NCI-H2107 treated with DMSO at 0.1 percent for 48 hours (cell line): ENCODE measurements at regions not wholly inside any gene's neighbourhood (a gene's known extent, or its start where the extent isn't known, plus 50 kb on each side); places are given as distances from the start of the nearest gene placed in this dataset.
A peak's percentile ranks its signal among the peaks of the same experiment; 100 is the strongest.
"Not testable (repeated sequence)": the region's sequence is repeated elsewhere in the genome, so short reads cannot be mapped to it uniquely, and the experiment has no call there.

Experiments used
- DNase-seq: peaks from one replicate; lab custom pipeline; 2025; ENCODE audit not compliant: unreplicated experiment; lab: John Stamatoyannopoulos, UW

GRCh38 chr1:242914729-242915128, 340.4 kb downstream of the CEP170 start:
- DNase-seq = not testable (repeated sequence)

GRCh38 chr1:242912855-242913254, 342.2 kb downstream of the CEP170 start:
- not testable (repeated sequence) for DNase-seq

- DNase-seq = not testable (repeated sequence)
Observed at GRCh38 chr1:242900558-242900957, 354.5 kb downstream of the CEP170 start.

- DNase-seq = no peak
Observed at GRCh38 chr1:242890192-242890741, 364.8 kb downstream of the CEP170 start.

GRCh38 chr1:242886137-242886536, 361.6 kb upstream of the PLD5 start:
- DNase-seq = no peak

- not testable (repeated sequence) for DNase-seq
Observed at GRCh38 chr1:242880022-242880421, 355.5 kb upstream of the PLD5 start.

GRCh38 chr1:242877743-242878142, 353.2 kb upstream of the PLD5 start:
- no peak for DNase-seq

GRCh38 chr1:242877229-242877628, 352.7 kb upstream of the PLD5 start:
- no peak for DNase-seq

GRCh38 chr1:242876030-242876429, 351.5 kb upstream of the PLD5 start:
- no peak for DNase-seq

- no peak for DNase-seq
Observed at GRCh38 chr1:242873661-242874060, 349.2 kb upstream of the PLD5 start.

GRCh38 chr1:242872521-242872920, 348.0 kb upstream of the PLD5 start:
- DNase-seq = no peak

GRCh38 chr1:242871471-242872030, 347.1 kb upstream of the PLD5 start:
- no peak for DNase-seq

- no peak for DNase-seq
Observed at GRCh38 chr1:242870966-242871365, 346.5 kb upstream of the PLD5 start.

- no peak for DNase-seq
Observed at GRCh38 chr1:242856289-242856688, 331.8 kb upstream of the PLD5 start.

- peak; percentile 94 for DNase-seq
Observed at GRCh38 chr1:242854466-242854865, 330.0 kb upstream of the PLD5 start.

GRCh38 chr1:242847390-242847993, 323.0 kb upstream of the PLD5 start:
- DNase-seq = no peak

- no peak for DNase-seq
Observed at GRCh38 chr1:242842094-242842493, 317.6 kb upstream of the PLD5 start.

GRCh38 chr1:242839101-242839500, 314.6 kb upstream of the PLD5 start:
- no peak for DNase-seq

GRCh38 chr1:242836423-242836822, 311.9 kb upstream of the PLD5 start:
- DNase-seq = no peak

- no peak for DNase-seq
Observed at GRCh38 chr1:242828828-242829227, 304.3 kb upstream of the PLD5 start.

GRCh38 chr1:242828199-242828598, 303.7 kb upstream of the PLD5 start:
- DNase-seq = no peak

- no peak for DNase-seq
Observed at GRCh38 chr1:242827538-242827937, 303.0 kb upstream of the PLD5 start.
